CD4-positive, alpha-beta T cell treated with Interleukin-21 for 1 hour (primary cell): ENCODE measurements at regions not wholly inside any gene's neighbourhood (a gene's known extent, or its start where the extent isn't known, plus 50 kb on each side); places are given as distances from the start of the nearest gene placed in this dataset.

Source experiments
- DNase-seq: peaks from one replicate; pipeline ENCODE4 v3.0.0-alpha.2; 2020

DNA sequence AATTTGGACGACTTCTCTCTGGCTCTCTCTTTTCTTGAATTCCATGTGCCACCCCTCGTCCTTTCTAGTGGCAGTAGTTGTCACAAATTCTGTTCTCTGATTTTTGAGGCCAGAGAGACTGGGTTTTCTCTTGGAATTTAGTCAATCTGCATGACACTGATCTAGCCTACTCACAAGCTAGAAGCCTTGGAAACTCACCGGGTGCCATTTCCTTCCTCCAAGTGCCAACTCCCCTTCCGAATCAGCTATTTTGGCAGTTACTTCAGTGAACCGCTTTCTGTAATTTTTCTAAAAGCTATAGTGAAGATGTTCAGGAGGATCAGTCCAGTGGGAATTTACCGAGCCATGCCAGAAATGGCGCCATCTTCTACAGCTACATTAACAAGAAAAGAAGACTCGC is 228.9 kb downstream of the PMP22 start:
- no peak for DNase-seq

GRCh38 chr17:15031975-15032374 is 233.2 kb downstream of the PMP22 start:
- DNase-seq = no peak

- no peak for DNase-seq
Measured at GRCh38 chr17:15029469-15029868, 235.7 kb downstream of the PMP22 start.

GRCh38 chr17:15027853-15028252 is 237.3 kb downstream of the PMP22 start:
- no peak for DNase-seq

DNA sequence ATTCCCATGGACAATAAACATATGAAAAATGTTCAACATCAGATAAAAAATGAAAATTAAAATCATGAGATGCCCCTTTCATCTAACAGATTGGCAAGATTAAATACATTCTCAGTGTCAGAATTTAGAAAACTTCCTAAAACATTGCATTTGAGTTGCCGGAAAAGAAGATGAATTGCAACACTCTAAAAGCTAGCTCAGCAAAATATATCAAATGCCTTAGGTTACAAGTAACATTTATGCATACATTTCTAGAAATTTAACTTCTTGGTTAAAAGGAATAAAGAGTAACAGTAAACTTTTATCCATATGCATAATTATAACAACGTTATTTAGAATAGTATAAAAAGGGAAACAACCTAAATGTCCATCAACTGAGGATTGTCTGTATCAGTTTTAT is 239.0 kb downstream of the PMP22 start:
- no peak for DNase-seq

DNA sequence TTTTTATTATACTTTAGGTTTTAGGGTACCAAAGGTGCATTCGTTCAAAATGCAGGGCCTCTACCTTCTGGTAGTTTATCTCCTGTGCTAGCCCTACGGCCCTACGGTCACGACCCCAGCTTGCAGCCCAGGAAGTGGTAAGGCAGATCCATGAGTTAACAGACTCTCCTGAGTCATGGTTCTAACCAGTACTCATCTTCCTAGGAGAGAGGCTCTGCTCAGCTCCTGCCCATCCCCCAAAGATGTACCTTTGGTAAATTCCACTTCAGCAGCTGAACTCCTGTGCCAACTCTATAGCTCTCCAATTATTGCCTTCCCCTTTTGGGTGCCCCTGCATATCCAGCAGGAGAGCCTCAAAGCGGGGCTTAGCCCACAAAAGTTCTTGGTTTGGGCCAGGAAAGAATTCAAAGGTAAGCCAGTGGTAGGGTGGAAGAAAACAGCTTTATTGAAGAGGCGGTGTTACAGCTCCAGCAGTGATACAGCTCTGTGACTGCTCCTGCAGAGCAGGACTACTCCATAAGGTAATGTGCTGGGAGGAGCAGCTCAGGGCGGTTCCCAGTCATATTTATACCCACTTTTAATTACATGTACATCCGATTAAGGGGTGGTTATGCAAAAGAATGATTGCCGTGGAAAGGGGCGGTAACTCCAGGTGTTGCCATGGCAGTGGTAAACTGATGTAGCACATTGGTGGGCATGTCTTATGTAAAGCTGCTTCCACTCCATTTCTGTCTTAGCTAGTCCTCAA is 241.4 kb downstream of the PMP22 start:
- DNase-seq = no peak

DNA sequence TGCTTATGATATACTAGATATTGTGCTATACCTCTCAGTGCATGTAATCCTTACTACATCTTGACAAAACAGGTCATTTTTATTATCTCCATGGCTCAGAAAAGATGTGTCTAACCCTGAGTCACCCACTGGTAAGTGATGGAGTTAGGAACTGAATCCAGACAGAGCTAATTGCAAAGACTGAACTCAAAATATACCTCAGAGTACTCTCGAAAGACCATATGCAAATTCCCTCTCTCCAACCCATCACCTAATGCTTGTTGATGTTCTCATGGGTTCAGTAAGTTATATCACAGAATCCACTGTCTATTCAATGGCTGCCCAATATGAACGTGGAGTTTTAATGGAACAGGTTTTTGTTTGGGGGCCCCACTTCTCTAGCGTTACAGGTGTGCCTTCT is 246.0 kb downstream of the PMP22 start:
- no peak for DNase-seq

- DNase-seq = no peak
Measured at GRCh38 chr17:15012351-15012980, 252.7 kb downstream of the PMP22 start.

DNA sequence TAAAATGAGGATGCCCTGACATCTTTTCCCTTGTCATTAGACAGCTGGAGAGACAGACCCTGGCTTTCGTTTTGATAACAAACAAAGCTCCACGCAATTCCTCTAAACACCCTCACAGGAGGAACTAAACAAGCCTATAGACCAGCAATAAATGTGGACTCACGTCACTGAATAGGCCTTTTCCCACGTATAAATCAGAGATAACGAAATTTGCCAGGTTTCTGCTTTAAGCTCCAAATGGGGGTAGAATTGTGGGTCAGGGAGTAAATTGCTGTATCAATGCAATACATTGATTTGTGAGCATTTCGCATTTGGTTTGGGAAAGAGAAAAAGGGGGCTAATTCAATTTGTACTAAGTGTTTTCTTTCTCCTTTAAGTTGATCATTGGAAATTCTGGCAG is 256.0 kb downstream of the PMP22 start:
- DNase-seq = no peak

- DNase-seq = no peak
Measured at GRCh38 chr17:15007147-15007553, 258.0 kb downstream of the PMP22 start.

DNA sequence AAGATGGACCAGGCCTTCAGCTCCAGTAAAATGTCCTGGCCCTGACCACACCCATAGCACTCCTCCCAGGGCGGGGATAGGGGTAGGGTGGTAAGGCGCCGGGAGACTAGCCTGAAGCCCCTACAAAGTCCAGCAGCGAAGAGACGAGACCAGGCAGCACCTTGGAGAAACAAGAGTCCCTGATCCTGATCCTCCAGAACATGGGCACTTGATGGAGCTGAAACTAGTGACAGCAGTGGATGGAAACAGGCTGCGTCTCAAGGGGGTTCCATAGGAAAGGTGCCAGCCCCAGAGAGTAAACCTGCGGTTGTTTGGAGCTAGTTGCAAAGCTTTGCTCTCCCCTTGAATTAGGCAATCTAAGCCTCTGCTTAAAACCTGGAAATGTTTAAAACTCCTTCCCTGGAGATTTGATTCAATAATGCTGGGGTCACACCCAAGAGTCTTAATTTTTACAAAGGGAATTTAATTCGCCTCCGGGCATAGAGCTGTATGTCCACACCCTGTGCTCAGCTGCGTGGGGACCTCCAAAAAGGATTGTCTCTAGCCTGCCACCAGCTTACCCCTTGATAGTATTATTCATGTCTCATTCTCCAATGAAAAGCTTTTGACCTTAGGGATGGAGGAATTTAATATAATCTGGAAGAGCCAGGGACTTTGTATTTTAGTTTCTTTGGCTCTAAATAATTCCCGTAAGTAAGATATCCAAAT is 258.6 kb downstream of the PMP22 start:
- DNase-seq = no peak

DNA sequence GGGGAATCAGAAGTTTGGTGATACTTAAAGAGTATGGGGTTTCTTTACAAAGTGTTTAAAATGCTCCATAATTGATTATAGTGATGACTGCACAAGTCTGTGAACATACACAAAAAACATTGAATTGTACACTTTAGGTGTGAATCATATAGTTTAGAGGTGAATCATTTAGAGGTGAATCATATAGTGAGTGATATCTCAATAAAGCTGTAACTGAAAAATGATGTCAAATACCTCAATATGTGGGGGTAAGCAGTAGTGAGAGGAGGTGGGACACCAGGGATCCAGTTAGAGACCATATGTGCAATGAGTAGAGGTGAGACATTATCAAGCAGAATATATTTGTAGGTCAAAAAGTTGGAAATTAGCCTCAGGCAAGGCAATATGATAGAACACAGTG is 264.5 kb downstream of the PMP22 start:
- no peak for DNase-seq

GRCh38 chr17:14997290-14997689 is 267.8 kb downstream of the PMP22 start:
- DNase-seq = no peak

GRCh38 chr17:14986127-14986526 is 279.0 kb downstream of the PMP22 start:
- no peak for DNase-seq

DNA sequence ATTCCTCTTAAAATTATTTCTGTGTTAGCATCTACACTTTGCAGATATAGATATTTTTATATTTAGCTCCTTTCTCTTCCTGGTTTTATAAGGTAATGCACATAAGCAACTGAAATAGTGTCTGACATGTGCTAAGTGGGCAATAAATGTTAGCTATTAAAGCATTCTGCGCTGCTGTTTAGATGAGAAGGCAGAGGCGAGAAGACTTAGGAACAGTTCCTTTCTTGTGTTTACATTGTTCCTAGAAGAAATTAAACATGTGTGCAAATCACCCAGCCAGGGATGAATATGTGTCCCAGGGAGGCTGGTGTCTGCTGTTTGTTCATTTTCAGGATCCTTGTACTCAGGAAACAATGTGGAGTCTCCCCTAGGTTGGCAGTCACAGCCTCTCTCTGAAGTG is 292.3 kb downstream of the PMP22 start:
- DNase-seq = no peak

- DNase-seq = no peak
Measured at GRCh38 chr17:14971054-14971453, 294.1 kb downstream of the PMP22 start.

DNA sequence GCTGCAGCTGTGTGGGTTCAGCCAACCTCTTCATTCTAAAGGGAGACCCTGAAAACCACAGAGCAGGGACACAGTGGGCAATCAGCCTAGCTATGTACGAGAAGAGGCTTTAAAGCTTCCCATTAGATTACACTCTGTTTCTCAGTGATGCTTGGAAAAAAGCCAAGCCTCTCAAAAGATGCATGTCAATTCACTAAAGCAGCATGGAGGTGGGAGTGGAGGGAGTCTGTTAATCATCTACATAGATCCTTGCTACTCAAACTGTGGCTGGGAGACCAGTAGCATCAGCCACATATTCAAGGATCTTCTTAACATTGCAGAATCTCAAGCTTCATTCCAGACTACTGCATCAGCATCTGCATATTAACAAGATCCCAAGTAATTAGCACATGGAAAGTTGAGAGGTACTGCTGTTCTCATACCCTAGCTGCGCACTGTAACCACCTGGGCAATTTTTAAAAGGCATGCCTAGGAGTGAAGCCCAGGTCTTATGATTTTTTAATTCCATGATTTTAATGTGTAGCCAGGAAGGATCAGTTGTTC is 305.9 kb downstream of the PMP22 start:
- DNase-seq = no peak

- DNase-seq = no peak
Measured at GRCh38 chr17:14953405-14953804, 311.7 kb downstream of the PMP22 start.

GRCh38 chr17:14950686-14951085 is 314.4 kb downstream of the PMP22 start:
- no peak for DNase-seq

DNA sequence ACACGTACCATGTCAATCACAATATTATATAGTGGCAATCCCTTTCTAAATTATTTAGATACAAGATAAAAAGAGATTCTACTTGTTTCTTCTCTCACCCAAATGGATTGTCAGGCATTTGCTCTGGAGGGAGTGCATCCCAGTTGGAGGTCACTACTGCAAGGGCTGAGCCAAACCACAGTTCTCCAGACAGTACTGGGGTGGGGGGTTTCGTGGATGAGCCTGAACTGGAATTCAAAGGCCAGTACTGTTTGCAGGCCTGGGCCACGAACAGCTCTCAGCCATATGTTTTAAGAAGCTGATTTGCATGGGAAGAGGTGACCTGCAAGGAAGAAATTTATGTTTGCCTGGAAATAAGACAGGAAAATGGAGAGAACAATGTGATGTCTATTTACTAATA is 314.9 kb downstream of the PMP22 start:
- no peak for DNase-seq

DNA sequence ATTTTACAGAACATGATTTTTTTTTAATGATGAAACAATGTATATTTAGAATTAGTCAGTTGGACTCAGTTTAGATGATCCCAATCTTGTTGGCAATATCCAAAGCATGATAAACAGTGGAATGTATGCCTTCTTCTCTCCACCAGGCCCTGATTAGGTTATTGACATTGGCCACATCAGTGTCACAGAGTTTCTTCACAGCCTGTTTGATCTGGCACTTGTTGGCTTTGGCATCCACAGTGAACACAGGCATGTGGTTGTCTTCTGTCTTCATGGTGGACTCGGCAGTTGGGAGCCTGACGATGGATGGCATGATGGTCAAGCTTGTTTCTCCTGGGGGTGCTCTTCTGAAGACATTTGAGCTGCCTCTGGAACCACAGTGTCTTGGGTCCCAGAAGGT is 317.5 kb downstream of the PMP22 start:
- DNase-seq = no peak

DNA sequence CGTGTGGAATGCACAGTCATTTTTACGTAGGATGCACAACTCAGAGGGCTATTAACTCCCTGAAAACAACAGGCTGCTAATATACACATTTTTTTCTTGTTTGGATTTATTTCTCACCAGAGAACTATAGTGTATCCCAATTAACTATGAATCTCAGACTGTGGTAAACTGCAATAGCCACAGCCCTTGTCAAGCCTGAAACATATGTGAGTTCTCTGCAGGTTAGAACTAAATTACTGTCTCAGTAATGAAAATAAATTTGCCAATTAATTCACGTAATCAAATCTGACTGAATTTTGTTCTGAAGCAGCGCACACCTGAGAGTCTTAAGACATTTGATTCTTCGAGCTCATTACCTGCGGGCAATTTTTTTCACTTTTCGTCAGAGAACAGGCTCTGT is 318.6 kb downstream of the PMP22 start:
- DNase-seq = no peak

DNA sequence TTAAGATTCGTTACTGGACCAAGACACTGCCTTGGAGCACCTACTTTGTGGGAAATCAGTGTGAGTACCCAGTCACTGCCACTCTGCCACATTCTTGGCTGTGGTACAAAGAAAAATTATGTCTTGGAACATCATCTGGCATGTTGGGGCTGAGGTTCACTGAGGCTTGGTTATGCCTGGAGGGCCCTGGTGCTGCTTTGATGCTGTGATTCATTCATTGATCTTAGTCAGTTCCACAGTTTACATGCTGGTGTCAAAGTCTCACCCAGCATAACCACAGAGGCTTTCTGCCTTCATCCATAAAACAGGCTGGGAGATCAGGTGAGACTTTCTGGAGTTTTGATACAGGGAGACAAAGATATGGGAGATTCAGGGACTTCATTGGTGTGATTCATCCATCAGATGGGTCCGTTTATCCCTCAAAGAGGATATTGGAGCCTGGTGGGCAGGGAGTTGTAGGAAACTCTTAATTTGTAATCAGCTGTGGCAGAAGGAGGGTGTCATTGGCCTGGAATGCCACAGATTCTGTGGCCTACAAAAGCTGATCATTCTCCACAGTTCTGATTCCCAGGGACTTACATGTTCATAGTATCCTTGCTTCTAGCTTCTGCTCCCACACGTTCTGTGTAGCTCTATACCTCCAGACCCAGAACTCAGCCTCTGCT is 322.5 kb downstream of the PMP22 start:
- no peak for DNase-seq

GRCh38 chr17:14940938-14941265 is 324.2 kb downstream of the PMP22 start:
- DNase-seq = no peak
